GM21529 (cell line): ENCODE measurements at regions not wholly inside any gene's neighbourhood (a gene's known extent, or its start where the extent isn't known, plus 50 kb on each side); places are given as distances from the start of the nearest gene placed in this dataset.
A peak's percentile ranks its signal among the peaks of the same experiment; 100 is the strongest.

Experiments used
- ATAC-seq: cut with Tn5 transposase; IDR thresholded peaks from one replicate; pipeline ENCODE4 v1.9.1; 2021; ENCODE audit not compliant: unreplicated experiment

- ATAC-seq = no peak
Observed at GRCh38 chr6:56005426-56005825, 130.0 kb upstream of the BMP5 start.

- ATAC-seq = no peak
Observed at GRCh38 chr6:56004426-56004825, 129.0 kb upstream of the BMP5 start.

- no peak for ATAC-seq
Observed at GRCh38 chr6:56003616-56004015, 128.2 kb upstream of the BMP5 start.

GRCh38 chr6:56002336-56002735 lies 126.9 kb upstream of the BMP5 start:
- ATAC-seq = no peak

- no peak for ATAC-seq
Observed at GRCh38 chr6:55998576-55998975, 123.2 kb upstream of the BMP5 start.

- ATAC-seq = no peak
Observed at GRCh38 chr6:55997223-55997874, 122.0 kb upstream of the BMP5 start.

- ATAC-seq = no peak
Observed at GRCh38 chr6:55994531-55994930, 119.1 kb upstream of the BMP5 start.

GRCh38 chr6:55993418-55993817 lies 118.0 kb upstream of the BMP5 start:
- ATAC-seq = no peak

- no peak for ATAC-seq
Observed at GRCh38 chr6:55992546-55992945, 117.2 kb upstream of the BMP5 start.

- ATAC-seq = no peak
Observed at GRCh38 chr6:55985309-55985708, 109.9 kb upstream of the BMP5 start.

- no peak for ATAC-seq
Observed at GRCh38 chr6:55983861-55984260, 108.5 kb upstream of the BMP5 start.

- ATAC-seq = no peak
Observed at GRCh38 chr6:55981660-55982059, 106.3 kb upstream of the BMP5 start.

GRCh38 chr6:55980627-55981211 lies 105.3 kb upstream of the BMP5 start:
- ATAC-seq = peak; percentile 59

- no peak for ATAC-seq
Observed at GRCh38 chr6:55979526-55979925, 104.1 kb upstream of the BMP5 start.

- ATAC-seq = no peak
Observed at GRCh38 chr6:55977959-55978665, 102.7 kb upstream of the BMP5 start.

GRCh38 chr6:55974688-55975087 lies 99.3 kb upstream of the BMP5 start:
- no peak for ATAC-seq

GRCh38 chr6:55972091-55972490 lies 96.7 kb upstream of the BMP5 start:
- no peak for ATAC-seq

- no peak for ATAC-seq
Observed at GRCh38 chr6:55969526-55969925, 94.1 kb upstream of the BMP5 start.

- ATAC-seq = no peak
Observed at GRCh38 chr6:55968926-55969325, 93.5 kb upstream of the BMP5 start.

GRCh38 chr6:55964136-55964535 lies 88.7 kb upstream of the BMP5 start:
- no peak for ATAC-seq

- ATAC-seq = no peak
Observed at GRCh38 chr6:55963301-55963700, 87.9 kb upstream of the BMP5 start.

- ATAC-seq = no peak
Observed at GRCh38 chr6:55960344-55960743, 85.0 kb upstream of the BMP5 start.
